Liver (tissue), 3 donors: ENCODE measurements at regions not wholly inside any gene's neighbourhood (a gene's known extent, or its start where the extent isn't known, plus 50 kb on each side); places are given as distances from the start of the nearest gene placed in this dataset.

Experiments used
- ATF3 ChIP-seq: IDR thresholded peaks from 2 replicates; pipeline ENCODE4 v1.6.1; 2016; ENCODE audit warnings: antibody characterized with exemption
- CTCF ChIP-seq: fragments of 150-350 bp; IDR thresholded peaks from 2 replicates; pipeline ENCODE4 v1.5.1; 2017; ENCODE audit warnings: improper control_type of control experiment, low read depth, low read length; ENCODE audit not compliant: missing input control
- EGR1 ChIP-seq, 2 donors: IDR thresholded peaks; 2 replicates each; pipeline ENCODE4 v1.6.1; 2016 to 2018; ENCODE audit warnings: antibody characterized with exemption in 2 of 2, low read depth in 2 of 2
- JUND ChIP-seq, 2 donors: IDR thresholded peaks; 2 replicates each; pipeline ENCODE4 v1.6.1; 2016; ENCODE audit warnings: antibody characterized with exemption in 2 of 2
- MAX ChIP-seq: IDR thresholded peaks from 2 replicates; pipeline ENCODE4 v1.6.1; 2016; ENCODE audit warnings: antibody characterized with exemption
- REST ChIP-seq: IDR thresholded peaks from 2 replicates; pipeline ENCODE4 v1.6.1; 2016; ENCODE audit warnings: antibody characterized with exemption, mild to moderate bottlenecking
- YY1 ChIP-seq: IDR thresholded peaks from 2 replicates; pipeline ENCODE4 v1.6.1; 2016; ENCODE audit warnings: antibody characterized with exemption, mild to moderate bottlenecking
- donor health status: healthy.
- donor health status: healthy.

- TF ChIP-seq CTCF (no peak), REST (no peak), MAX (no peak), YY1 (no peak), JUND (IDR thresholded peaks at IDR 0.05) (no peak), ATF3 (no peak), EGR1 (IDR thresholded peaks at IDR 0.05; ENCODE audit: low read depth in 2 of 2) (no peak)
Observed at GRCh38 chr2:65866148-65866547, 433.7 kb upstream of the SPRED2 start.
